K562 (cell line): ENCODE measurements at regions not wholly inside any gene's neighbourhood (a gene's known extent, or its start where the extent isn't known, plus 50 kb on each side); places are given as distances from the start of the nearest gene placed in this dataset.

Experiments
- ARHGAP35 ChIP-seq: fragments of 450-650 bp; IDR thresholded peaks from 2 replicates; pipeline ENCODE4 v1.6.1; 2018; ENCODE audit not compliant: partially characterized antibody
- BACH1 ChIP-seq: fragments of 200-800 bp; sonication (Bioruptor generic); IDR thresholded peaks from 2 replicates; pipeline ENCODE4 v1.6.1; 2016; ENCODE audit warnings: missing genetic modification characterization, missing compliant biosample characterization
- CTBP1 ChIP-seq: fragments of 450-650 bp; IDR thresholded peaks from 2 replicates; pipeline ENCODE4 v1.6.1; 2016; ENCODE audit warnings: borderline replicate concordance
- ETV1 ChIP-seq: fragments of 450-650 bp; conservative IDR thresholded peaks from 2 replicates; pipeline ENCODE4 v1.6.1; 2016; ENCODE audit warnings: missing genetic modification characterization, control low read depth, low read depth, missing compliant biosample characterization
- EWSR1 ChIP-seq: fragments of 450-650 bp; IDR thresholded peaks from 2 replicates; pipeline ENCODE4 v1.6.1; 2018; ENCODE audit warnings: borderline replicate concordance, mild to moderate bottlenecking, low read depth, moderate library complexity; ENCODE audit not compliant: partially characterized antibody
- GATAD2B ChIP-seq: fragments of 450-650 bp; IDR thresholded peaks from 2 replicates; pipeline ENCODE4 v1.6.1; 2017; ENCODE audit warnings: mild to moderate bottlenecking, borderline replicate concordance
- NFATC3 ChIP-seq: fragments of 450-650 bp; IDR thresholded peaks from 2 replicates; pipeline ENCODE4 v1.6.1; 2017; ENCODE audit warnings: mild to moderate bottlenecking
- NR1H2 ChIP-seq: sonication (generic); formaldehyde crosslinking; IDR thresholded peaks from 2 replicates; pipeline ENCODE4 v1.4.0; 2020; ENCODE audit warnings: mild to moderate bottlenecking, missing genetic modification reagents
- SREBF1 ChIP-seq: fragments of 150-350 bp; IDR thresholded peaks from 2 replicates; pipeline ENCODE4 v1.6.1; 2014; ENCODE audit warnings: antibody characterized with exemption, low read depth, low read length, borderline replicate concordance
- TBP ChIP-seq: optimal IDR thresholded peaks from 2 replicates; pipeline ENCODE3; 2011; ENCODE audit warnings: low read depth, low read length, improper control_type of control experiment
- TCF7 ChIP-seq: sonication (generic); IDR thresholded peaks from 2 replicates; pipeline ENCODE4 v1.6.1; 2016; ENCODE audit warnings: antibody characterized with exemption, borderline replicate concordance
- TEAD1 ChIP-seq, 2 experiments: fragments of 450-650 bp in 1 of 2; sonication (generic) in 1 of 2; formaldehyde crosslinking; IDR thresholded peaks; 2 replicates each; pipeline versions ENCODE4 v1.4.0 to v1.8.0; 2020 to 2022; ENCODE audit warnings: mild to moderate bottlenecking in 2 of 2, missing genetic modification reagents in 1 of 2
- ZC3H8 ChIP-seq: fragments of 450-650 bp; IDR thresholded peaks from 2 replicates; pipeline ENCODE4 v1.6.1; 2017
- ZKSCAN8 ChIP-seq: fragments of 200-800 bp; sonication (Bioruptor generic); IDR thresholded peaks from 2 replicates; pipeline ENCODE4 v1.6.1; 2016; ENCODE audit warnings: missing genetic modification characterization, missing compliant biosample characterization
- ZNF57 ChIP-seq: fragments of 450-650 bp; formaldehyde crosslinking; IDR thresholded peaks from 2 replicates; pipeline ENCODE4 v1.4.0; 2020; ENCODE audit warnings: mild to moderate bottlenecking, moderate library complexity
- TF ChIP-seq, protein P1 (sequence below): sonication (generic); formaldehyde crosslinking; IDR thresholded peaks from 2 replicates; pipeline ENCODE4 v1.8.0; 2022; ENCODE audit warnings: mild to moderate bottlenecking, low read depth, missing genetic modification reagents
- TF ChIP-seq, protein P2 (sequence below): fragments of 450-650 bp; formaldehyde crosslinking; IDR thresholded peaks from 2 replicates; pipeline ENCODE4 v1.4.0; 2020; ENCODE audit warnings: mild to moderate bottlenecking, mixed read lengths
- TF ChIP-seq, protein P3 (sequence below): fragments of 450-650 bp; IDR thresholded peaks from 2 replicates; pipeline ENCODE4 v1.6.1; 2016; ENCODE audit warnings: missing biosample characterization, missing genetic modification characterization
- TF ChIP-seq, protein P4 (sequence below): sonication (generic); formaldehyde crosslinking; IDR thresholded peaks from 2 replicates; pipeline ENCODE4 v1.8.0; 2022; ENCODE audit warnings: missing genetic modification reagents, mild to moderate bottlenecking, borderline replicate concordance

DNA sequence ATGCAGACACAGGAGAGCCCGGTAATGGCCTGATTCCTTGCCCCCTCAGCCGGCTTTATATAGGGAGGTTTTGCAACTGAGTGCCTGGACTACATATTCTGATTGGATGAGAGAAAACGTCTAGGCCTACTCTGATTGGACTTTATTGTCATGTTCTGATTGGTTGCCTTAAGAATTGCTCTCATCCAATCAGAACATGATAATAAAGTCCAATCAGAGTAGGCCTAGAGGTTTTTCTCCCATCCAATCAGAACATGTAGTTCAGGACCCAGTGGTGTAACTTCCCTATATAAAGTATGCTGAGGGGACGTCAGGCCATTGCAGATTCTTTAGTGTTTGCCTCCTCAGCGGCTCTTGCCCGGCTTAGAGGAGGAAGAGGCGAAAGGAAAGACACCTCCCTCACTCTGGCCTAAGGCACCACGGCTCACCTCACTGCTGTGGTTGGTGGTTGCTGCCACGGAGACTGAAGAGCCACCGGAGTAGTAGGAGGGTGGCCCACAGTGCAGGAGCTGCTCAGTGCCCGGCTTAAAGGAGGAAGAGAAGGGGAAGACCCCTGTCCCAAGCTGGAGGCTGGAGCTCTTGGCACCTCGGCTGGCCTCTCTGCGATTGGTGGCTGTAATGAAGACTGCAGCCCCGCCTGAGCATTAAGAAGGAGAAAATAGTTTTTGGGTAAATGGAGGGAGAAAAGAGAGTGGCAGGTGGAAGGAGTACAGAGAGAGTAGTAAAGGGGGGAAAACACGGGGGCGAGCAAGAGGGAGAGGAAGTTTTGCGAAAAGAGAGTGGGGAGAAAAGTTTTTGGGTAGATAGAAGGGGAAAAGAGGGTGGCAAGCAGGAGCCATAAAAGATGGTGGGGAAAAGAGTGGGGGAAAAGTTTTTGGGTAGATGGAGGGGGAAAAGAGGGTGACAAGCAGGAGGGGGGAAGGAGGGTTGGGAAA lies 116.7 kb upstream of the SERPIND1 start (continued):
- TF ChIP-seq, protein P1, sequence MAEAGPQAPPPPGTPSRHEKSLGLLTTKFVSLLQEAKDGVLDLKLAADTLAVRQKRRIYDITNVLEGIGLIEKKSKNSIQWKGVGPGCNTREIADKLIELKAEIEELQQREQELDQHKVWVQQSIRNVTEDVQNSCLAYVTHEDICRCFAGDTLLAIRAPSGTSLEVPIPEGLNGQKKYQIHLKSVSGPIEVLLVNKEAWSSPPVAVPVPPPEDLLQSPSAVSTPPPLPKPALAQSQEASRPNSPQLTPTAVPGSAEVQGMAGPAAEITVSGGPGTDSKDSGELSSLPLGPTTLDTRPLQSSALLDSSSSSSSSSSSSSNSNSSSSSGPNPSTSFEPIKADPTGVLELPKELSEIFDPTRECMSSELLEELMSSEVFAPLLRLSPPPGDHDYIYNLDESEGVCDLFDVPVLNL (CRISPR knock-in tag) = peak; percentile 69; the same call in 1 of the 2 replicates
- TF ChIP-seq SREBF1 (no peak), CTBP1 (no peak), GATAD2B (no peak), TCF7 (no peak; the same call in 1 of the 2 replicates), EWSR1 (no peak), ZKSCAN8 (CRISPR knock-in tag) (peak; percentile 93), ZC3H8 (no peak), TEAD1 (CRISPR knock-in tag; IDR thresholded peaks at IDR 0.05) (peak in 1 of 2 experiments; percentile 82; a peak in 2 of 4 replicates), ZNF57 (0 out of 2 replicates have a peak, but pooled peaks have one; percentile 28), NR1H2 (CRISPR knock-in tag) (peak; percentile 95), NFATC3 (no peak), BACH1 (tag) (peak; percentile 88; the same call in 1 of the 2 replicates), ARHGAP35 (peak; percentile 82), TBP (no peak), ETV1 (tag) (no peak; the same call in 1 of the 2 replicates)
- TF ChIP-seq, protein P2, sequence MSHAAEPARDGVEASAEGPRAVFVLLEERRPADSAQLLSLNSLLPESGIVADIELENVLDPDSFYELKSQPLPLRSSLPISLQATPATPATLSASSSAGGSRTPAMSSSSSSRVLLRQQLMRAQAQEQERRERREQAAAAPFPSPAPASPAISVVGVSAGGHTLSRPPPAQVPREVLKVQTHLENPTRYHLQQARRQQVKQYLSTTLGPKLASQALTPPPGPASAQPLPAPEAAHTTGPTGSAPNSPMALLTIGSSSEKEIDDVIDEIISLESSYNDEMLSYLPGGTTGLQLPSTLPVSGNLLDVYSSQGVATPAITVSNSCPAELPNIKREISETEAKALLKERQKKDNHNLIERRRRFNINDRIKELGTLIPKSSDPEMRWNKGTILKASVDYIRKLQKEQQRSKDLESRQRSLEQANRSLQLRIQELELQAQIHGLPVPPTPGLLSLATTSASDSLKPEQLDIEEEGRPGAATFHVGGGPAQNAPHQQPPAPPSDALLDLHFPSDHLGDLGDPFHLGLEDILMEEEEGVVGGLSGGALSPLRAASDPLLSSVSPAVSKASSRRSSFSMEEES (CRISPR knock-in tag) = no peak; the same call in 1 of the 2 replicates
- TF ChIP-seq, protein P3, sequence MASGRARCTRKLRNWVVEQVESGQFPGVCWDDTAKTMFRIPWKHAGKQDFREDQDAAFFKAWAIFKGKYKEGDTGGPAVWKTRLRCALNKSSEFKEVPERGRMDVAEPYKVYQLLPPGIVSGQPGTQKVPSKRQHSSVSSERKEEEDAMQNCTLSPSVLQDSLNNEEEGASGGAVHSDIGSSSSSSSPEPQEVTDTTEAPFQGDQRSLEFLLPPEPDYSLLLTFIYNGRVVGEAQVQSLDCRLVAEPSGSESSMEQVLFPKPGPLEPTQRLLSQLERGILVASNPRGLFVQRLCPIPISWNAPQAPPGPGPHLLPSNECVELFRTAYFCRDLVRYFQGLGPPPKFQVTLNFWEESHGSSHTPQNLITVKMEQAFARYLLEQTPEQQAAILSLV (tag) = no peak
- TF ChIP-seq, protein P4, sequence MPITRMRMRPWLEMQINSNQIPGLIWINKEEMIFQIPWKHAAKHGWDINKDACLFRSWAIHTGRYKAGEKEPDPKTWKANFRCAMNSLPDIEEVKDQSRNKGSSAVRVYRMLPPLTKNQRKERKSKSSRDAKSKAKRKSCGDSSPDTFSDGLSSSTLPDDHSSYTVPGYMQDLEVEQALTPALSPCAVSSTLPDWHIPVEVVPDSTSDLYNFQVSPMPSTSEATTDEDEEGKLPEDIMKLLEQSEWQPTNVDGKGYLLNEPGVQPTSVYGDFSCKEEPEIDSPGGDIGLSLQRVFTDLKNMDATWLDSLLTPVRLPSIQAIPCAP (CRISPR knock-in tag) = peak; percentile 74; the same call in 1 of the 2 replicates
